Germinal center (tissue), 1 donor: ENCODE measurements at regions not wholly inside any gene's neighbourhood (a gene's known extent, or its start where the extent isn't known, plus 50 kb on each side); places are given as distances from the start of the nearest gene placed in this dataset.
"Not testable (repeated sequence)": the region's sequence is repeated elsewhere in the genome, so short reads cannot be mapped to it uniquely, and the experiment has no call there.

Experiments used
- DNase-seq: peaks from one replicate; pipeline ENCODE4 v3.0.0; 2012; ENCODE audit warnings: mixed read lengths, low spot score

DNA sequence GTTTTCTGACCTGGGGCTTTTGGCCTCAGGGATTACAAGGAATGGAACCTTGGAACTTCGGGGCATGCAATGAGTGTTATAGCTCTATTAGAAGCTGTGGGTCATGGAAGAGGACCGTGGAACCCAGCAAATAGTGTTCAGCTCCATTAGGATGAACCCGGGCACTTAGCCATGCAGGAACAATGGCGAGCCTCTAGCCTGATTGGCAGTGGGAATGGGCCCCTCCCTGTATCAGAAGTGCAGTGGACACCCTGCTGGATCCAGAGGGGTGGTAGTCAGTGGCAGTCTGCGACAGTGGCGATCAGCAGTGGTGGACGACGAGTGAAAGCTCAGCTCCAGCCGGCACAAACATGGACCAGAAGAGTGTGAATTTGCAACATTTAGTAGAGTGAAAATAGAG, 315.4 kb upstream of the TECRL start:
- no peak for DNase-seq

DNA sequence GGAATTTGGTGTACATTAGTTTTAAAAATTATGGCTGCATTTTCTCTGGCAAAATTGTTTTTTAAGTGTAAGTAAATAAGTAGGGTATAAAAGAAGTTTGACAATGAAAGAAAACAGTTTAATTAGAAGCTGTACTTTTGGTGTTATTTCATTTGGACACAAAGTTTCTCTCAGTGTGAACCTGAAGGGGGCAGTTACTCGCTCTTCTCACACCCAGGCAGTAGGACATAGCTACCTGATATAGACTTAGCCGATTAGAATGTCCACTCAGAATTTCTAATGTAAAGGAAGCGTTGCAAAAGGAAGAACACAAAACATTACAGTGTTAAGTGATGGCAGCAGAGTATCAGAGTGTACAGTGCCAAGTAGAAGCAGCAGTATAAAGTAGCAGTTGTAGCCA, 311.9 kb upstream of the TECRL start:
- no peak for DNase-seq

DNA sequence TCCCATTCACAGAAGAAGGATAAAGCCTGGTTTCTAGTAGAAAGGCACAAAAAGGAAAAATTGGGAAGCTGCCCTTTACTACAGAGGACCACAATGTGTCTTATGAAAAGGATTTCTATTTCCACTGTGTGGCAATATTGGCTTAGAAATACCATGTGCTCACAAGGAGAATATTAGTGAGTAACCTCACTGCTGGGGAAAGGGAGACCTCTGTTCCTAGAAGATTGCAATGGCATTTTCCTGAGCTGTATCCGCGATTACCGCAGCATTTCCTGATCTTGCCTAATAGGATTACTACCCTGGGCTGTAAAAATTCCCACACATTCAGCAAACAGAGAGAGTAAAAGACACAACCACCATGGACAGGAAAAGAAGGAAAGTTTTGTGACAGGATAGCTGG, 308.8 kb upstream of the TECRL start:
- no peak for DNase-seq

DNA sequence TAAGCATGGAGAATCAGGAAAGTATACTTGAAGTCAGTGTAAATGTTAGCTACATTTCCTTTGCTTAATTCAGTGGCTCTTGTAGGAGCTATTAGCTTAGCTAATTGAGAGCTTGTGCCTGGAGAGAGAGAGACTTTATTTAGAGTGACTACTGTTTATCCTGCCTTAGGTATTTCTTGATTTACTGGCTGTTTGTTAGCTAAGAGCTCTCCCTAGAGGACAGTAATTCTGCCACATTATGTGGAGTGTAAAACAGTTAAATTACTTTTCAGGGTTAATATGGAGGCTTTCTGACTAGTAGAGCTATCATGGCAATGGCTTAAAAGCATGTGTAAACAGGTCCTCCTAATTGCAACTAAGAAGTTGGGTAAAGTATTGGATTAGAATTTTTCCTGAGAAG, 306.5 kb upstream of the TECRL start:
- no peak for DNase-seq

DNA sequence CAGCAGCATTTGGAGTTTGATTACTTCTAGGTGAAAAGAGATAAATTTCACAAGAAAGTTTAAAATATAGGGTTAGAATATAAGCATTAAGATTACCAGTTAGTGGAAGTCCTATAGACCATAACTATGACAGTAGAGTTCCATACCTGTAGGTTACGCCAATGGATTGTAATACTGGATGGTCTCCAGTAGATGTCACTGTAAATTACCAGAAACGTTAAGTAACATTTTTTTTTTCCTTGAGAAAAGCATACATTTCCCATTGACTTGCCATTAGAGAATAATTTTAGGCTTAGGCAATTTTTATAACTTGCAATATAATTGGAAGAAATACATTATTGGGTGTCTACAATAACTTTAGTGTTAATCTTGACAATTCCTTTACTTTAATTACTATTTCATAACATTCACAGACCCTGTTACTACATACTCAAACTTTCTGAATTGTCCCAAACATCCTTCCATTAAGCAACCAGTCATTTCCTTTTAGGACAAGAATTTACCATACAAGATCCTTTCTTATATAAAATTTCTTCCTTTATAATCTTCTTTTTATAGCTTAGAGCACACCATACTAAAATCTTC, 304.1 kb upstream of the TECRL start:
- DNase-seq: peak; percentile 10

DNA sequence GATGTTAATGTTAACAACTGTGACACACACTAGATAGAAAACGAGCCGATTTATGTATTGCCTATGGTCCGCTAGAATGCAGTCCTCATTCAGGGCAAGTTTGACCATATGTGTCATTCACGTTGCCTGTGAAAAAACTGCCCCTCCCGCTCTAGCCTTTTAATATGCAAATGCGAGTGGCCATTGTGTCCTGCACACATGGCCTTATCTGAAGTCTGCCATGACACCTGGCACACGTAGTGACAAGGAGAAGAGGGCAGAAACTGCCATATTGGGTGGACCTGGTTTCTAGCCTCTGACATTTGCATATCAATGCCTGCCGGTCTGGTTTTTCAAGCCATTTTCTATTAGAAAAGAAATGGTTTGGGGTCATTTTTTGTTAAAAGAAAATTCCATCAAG, 303.3 kb upstream of the TECRL start:
- DNase-seq: no peak

DNA sequence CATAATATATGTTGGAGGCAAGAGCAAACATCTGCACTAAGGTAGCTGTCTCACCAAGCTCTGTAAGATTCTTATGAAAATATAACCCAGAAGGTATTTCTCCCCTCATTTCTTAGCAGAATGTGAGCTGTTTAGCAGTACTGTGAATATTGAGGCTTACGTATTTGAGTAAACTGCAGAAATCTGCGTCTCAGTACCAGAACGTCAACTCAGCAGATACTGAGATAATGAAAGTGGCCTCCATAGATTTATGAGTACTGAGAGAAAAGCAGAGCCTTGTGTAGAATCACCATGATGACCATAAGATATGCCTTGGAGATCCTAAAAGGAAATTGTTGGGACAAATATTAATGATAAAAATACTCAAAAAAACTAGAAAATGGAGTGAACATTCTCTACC, 296.7 kb upstream of the TECRL start:
- no peak for DNase-seq

DNA sequence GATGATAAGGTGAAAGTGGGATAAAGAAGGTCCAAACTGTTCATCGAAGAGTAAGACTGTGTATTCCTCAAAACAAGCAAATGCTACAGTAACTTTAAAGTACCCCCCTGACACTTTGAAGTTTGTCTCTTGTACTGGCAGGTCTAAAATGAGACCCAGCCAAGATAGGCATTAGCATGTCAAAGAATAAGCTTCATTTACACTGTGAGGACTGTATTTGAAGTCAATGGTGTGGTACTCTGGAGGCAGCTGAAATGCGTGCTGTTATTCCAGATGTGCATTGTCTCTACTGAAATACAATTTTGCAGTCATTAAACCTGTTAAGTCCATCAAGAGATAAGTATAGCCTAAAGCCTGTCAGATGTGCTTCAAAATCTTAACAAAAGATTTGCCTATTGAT, 288.9 kb upstream of the TECRL start:
- no peak for DNase-seq

DNA sequence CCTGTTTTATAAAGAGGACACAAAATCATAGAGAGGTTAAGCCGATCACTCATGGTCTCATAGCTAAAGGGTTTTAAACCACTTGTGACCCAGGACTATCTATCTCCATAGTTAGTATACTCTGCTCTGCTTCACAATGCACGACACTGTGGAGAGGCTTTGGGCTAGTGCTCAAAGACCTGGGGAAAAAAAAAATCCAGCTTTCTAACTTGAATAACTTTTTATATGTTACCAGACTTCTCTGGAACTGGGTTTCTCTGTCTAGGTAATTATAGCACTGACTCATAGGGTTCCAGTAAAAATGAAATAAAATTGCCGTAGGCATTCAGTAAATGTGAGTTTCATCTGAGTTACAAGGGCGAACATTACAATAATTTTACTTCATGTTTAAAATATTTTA, 273.7 kb upstream of the TECRL start:
- DNase-seq: no peak

DNA sequence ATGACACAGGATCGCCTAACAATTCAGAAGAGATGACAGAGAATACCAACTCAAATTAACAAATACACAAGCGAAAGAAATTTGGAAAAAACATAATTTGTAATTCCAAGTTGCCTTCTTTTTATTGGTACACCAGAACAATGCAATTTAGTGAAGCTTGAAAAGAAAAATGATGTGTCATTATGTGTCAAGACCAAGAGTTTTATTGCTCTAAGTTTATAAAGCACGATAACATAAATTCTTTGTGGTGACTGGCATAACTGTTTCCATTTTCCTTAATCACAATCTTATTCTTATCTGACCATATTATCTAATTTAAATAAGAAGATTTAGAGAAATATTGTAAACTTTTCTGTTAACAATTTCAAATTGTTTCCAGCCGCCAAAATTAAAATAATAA, 273.2 kb upstream of the TECRL start:
- DNase-seq: no peak

DNA sequence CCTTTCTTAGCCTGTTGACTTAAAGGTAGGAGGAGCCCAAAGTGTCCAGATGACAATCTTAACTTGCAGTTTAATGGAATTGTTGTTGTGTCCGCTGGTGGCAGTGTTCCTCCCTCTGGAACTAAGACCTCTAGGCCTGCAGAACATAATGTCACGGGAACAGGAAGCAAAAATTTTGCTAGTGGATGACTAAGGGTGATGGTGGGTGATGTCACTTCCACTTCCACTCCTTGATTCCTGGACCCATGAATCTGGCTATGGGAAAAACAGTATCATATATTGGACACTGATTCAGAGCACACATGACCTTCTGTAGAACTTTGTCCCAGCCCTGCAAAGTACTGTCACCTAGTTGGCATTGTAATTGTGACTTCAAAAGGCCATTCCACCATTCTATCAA, 263.9 kb upstream of the TECRL start:
- DNase-seq: not testable (repeated sequence)

DNA sequence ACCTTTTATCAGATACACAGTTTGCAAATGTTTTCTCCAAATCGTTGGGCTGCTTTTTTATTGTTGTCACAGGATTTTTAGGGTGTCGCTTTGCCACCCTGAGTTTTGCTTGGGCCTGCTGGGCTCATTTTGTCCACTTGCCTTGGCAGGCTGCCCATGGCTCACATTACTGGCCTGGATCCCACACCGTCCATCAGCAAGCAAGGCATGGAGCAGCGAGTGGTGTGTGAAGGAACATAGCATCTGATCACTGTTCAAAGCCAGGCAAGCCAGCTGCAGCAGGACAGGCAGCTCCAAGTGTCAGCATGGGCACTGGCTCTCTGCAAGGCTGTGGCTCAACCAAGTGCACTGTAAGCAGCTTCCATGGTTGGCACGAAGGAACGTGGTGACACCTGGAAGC, 261.4 kb upstream of the TECRL start:
- no peak for DNase-seq

DNA sequence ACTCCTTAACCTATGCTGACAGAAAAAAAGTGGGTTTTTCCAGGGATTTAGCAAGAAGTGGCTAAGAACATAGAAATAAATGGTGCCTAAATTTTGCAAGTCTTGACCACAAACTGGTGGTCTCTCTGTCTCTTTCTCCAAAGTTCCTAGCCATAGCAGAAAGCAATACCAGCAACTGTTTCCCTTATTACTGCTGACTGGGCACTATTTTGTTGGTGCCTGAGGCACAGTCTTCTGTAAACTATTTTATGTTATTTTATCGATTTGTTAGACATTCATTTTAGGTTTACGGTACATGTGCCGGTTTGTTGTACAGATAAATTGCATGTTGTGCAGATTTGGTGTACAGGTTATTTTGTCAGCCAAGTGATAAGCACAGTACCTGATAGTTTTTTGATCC, 234.6 kb upstream of the TECRL start:
- no peak for DNase-seq

DNA sequence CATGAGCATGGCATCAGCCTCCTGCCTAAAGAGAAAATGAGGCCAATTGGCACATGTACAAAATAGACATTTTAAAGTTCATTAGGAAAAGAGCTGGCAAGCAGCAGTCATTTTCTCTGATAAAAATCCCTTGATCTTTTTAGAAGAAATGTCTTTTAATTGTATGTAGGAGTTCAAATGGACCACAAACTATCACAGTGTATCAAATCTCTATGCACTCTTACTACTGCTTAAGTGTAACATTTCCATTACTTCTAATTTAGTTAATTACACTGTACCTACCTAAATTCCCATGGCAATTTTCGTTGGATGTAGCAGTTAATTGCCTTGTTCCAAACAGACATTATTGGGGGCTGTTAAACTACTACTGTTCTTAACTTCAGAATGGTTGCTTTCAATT, 233.7 kb upstream of the TECRL start:
- DNase-seq: no peak

DNA sequence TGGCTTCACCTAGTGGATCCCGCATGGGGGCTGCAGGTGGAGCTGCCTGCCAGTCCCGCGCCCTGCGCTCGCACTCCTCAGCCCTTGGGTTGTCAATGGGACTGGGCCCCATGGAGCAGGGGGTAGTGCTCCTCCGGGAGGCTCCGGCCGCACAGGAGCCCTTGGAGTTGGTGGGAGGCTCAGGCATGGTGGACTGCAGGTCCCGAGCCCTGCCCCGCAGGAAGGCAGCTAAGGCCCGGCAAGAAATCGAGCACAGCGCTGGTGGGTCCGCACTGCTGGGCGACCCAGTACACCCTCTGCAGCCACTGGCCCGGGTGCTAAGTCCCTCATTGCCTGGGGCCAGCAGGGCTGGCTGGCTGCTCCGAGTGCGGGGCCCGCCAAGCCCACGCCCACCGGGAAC, 231.2 kb upstream of the TECRL start:
- not testable (repeated sequence) for DNase-seq

DNA sequence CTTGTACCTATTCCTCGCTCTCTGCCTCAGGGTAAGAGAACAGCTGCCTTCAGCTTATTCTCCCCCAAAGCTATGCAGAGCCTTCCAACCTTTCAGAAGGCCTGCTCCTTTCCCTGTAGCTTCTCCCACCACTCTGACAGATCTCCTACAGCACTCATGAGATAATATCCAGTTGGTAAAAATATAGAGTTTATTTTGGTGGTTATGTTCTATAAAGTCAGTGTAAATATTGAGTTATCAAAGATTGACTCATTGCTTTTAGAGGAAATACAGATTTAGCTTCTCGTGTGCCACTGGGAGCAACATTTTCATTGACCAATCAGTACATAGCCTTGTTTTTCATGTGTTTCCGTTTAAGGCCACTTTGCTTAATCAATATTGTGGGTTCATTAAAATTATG, 216.2 kb upstream of the TECRL start:
- DNase-seq: no peak

DNA sequence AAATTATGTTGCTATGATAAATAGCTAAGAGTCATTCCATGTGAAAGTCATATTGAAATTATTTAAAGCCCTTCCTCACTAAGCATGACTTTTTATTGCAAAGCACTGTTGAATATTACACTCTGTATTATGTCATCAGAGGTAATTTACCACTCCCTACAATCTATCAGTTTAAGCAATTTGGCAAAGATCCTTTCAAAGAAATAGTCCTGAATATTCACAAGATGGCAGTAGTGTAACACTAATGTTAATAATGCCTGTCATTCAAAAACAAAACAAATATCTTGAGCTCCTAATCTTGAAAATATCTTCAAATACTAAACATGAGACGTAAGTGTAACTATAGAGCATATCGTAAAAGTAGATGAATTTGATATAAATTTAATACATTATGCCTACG, 208.6 kb upstream of the TECRL start:
- DNase-seq: no peak

DNA sequence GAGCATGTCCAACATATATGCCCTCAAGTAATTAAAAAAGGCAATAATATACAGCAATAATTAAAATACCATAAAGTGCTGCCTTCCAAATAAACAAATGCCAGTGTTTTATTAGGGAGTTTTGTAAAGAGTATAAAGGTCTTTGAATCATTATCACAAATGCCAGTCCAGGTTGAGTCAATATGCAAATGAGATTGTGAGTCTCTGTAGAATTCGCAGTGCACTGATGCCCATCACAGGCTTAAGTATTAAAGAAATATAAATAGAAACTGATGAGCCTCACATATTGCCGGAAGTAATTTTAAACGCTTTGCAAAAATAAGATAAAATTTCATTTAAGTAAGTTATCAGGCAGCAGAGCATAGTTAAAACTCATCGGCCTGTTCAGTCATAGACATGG, 205.0 kb upstream of the TECRL start:
- DNase-seq: no peak

DNA sequence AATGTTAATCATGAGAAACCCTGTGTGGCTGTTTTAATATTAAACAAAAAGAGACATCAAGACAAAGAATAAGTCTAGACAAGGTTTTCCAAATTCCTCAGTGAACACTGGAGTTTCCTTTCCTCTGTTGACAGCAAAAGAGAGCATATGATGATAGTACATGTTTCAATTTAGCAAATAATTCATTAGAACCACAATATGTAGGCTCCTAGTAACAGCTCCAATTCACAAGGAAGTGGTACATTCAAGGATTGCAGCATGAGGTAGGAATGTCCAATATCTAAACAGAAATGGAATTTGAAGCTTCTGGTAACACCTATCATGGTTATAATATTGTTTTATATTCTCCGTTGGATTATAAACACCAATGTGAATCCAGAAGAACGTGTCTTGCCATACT, 203.8 kb upstream of the TECRL start:
- no peak for DNase-seq

DNA sequence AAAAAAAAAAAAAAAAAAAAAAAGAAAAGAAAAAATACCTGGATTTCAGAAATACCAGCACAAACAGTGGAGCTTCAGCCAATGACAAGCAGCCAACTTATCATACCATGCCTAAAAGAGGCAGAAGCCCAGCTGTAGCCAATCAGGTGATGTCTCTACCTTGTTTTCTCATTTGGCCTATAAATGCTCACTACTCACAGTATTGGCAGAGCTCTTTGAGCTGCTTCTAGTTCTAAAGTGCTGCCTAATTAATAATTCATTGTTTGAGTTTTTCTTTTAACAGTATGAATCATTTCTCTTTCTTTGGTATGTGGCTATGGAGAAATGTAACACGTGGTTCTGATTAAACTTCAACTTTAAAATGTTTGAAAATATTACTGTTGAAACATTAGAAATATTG, 188.8 kb upstream of the TECRL start:
- no peak for DNase-seq

DNA sequence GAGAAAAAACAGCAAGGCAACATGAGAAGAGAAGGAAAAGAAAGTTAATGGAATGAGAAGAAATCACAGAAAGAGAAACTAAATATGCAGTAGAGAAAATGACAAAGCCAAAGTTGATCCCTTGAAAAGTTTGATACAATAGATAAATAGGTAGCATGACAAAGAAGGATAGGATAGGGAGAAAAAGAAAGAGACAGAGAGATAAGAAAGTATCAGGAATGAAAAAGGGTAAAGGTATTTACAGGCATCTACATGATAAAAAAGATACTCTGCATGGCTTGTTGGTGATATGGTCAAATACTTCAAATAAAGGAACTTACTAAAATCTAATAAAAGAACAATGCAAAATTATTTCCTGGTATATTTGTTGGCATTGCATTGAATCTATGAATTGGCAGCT, 185.5 kb upstream of the TECRL start:
- DNase-seq: no peak

DNA sequence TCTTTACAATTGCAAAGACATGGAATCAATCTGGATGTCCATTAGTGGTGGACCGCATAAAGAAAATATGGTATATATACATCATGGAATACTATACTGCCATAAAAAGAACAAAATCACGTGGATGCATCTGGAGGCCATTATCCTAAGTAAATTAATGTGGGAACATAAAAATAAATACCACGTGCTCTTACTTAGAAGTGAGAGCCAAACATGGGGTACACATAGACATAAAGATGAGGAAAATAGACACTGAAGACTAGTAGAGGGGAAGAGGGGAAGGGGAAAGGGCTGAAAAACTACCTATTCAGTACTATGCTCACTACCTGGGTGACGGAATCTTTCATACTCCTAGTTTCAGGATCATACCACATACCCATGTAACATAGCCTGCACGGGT, 179.3 kb upstream of the TECRL start:
- no peak for DNase-seq

DNA sequence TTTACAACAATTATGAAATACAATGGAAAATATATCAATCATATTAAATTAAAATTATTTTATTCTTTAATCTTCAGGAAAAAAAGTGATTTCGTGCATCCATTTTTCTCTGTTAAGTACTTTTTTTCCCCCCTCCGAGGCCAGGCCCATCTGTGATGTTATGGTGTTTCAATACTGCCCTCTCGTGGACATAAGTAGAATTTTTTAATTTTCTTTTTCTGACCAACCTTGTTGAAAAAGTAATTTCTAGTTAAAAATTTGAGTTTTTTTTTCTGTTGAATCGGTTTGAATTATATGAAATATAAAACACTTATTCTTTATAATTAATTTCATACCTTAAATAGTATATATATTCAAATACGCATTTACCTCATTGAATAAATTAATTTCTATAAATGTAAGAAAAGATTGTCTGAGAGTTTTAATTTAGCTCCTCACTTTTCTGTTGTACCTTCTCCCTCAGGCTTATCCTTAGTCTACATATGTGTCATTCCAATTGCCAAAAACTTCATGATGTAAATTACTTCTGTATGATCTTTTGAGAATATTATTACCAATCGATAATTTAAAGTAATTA, 175.8 kb upstream of the TECRL start:
- peak; percentile 3 for DNase-seq

DNA sequence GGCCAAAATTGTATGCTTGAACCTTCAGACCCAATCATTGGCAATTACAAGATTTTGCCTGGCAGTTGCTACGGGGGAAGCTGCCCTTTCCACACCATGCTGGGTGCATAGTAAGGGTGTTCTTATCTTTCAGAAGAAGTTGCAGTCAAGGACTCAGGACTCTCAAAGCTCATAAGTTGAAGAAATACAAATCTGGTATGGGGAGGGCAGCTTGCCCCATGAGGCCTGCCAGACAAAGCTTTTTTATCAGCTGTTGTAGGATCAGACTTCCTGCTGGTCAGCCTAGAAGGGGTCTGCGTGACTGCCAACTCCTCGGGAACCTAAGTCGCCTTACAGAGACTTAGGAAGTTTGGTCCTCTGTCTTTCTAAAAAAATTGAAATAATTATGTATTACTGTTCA, 174.9 kb upstream of the TECRL start:
- DNase-seq: no peak

DNA sequence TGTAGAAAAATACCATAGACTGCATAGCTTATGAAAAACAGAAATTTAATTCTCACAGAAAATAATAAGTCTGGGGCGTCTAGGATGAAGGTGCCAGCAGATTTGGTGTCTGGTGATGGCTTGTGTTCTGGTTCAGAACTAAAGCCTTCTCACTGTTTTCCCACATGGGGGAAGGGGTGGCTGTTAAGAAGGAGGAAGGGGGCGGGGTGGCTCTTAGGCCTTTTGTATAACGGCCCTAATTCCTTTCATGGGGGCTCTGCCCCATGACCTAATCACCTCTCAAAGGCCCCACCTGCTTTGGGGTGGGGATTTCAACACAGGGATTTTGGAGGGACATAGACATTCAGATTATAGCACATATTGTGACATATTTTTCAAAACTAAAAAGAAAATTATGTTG, 173.2 kb upstream of the TECRL start:
- DNase-seq: no peak
